ENCODE measurements at regions not wholly inside any gene's neighbourhood (a gene's known extent, or its start where the extent isn't known, plus 50 kb on each side); places are given as distances from the start of the nearest gene placed in this dataset.

GRCh38 chr13:47135800-47136503 is 239.1 kb upstream of the HTR2A start:
- no peak for TF ChIP-seq YY1 (IDR thresholded peaks at IDR 0.05; ENCODE audit: insufficient read depth, insufficient read length)
- no peak for TF ChIP-seq SUZ12 (IDR thresholded peaks at IDR 0.05; ENCODE audit: extremely low read depth, insufficient read depth, insufficient read length)
